ENCODE measurements at regions not wholly inside any gene's neighbourhood (a gene's known extent, or its start where the extent isn't known, plus 50 kb on each side); places are given as distances from the start of the nearest gene placed in this dataset.

GRCh38 chr5:133884569-133885311 is 83.7 kb downstream of the C5orf15 start (continued):
- no peak for TF ChIP-seq EZH2 (IDR thresholded peaks at IDR 0.05; ENCODE audit: low read depth, low read length, severe bottlenecking)
- TF ChIP-seq HDAC2 (IDR thresholded peaks at IDR 0.05; ENCODE audit: borderline replicate concordance in 1 of 2, low read depth in 2 of 2, low read length in 2 of 2) = no peak
- TF ChIP-seq TEAD4 (IDR thresholded peaks at IDR 0.05; ENCODE audit: low read depth, low read length) = no peak
